ENCODE measurements at regions not wholly inside any gene's neighbourhood (a gene's known extent, or its start where the extent isn't known, plus 50 kb on each side); places are given as distances from the start of the nearest gene placed in this dataset.

GRCh38 chr6:97882755-97883154 is 599.7 kb upstream of the MMS22L start:
- Mint-ChIP-seq H3K4me1 (peaks cover 25% of the 10 kb centered on the region), H3K27me3 (ENCODE audit: low read depth) (no peaks in the 10 kb centered on the region), H3K27ac (ENCODE audit: unreplicated experiment) (no peak overlapping the region), H3K36me3 (ENCODE audit: low read depth) (no peaks in the 10 kb centered on the region), H3K9me3 (no peaks in the 10 kb centered on the region), H3K4me3 (no peak overlapping the region)
- no peak for TF ChIP-seq CTCF (conservative IDR thresholded peaks at IDR 0.05)
- DNase-seq (ENCODE audit: low read depth, low spot score), result no peak

DNA sequence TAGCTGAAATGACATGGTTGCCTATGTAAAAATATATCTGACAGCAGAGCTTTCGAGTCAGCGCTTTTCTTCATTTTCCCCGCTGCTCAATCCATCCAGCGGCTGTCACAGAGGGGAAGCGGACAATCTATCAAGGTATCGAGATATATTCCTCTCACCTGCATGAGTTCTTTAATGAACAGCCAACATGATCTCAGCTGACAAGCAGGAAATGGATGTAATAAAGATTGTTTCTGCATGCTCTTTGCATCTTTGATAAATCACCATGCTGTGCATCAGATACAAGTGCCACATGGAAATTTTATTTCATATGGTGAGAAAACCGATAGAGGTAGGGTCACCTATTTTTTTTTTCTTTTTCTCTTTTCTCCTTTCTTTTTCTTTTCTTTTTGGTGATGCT is 602.3 kb upstream of the MMS22L start:
- H3K27ac Mint-ChIP-seq (ENCODE audit: unreplicated experiment), result no peak overlapping the region
- H3K27me3 Mint-ChIP-seq (ENCODE audit: low read depth), result no peaks in the 10 kb centered on the region
- H3K4me1 Mint-ChIP-seq, result peaks cover 19% of the 10 kb centered on the region
- no peak for TF ChIP-seq CTCF (conservative IDR thresholded peaks at IDR 0.05)
- H3K4me3 Mint-ChIP-seq, result no peak overlapping the region
- DNase-seq (ENCODE audit: low read depth, low spot score), result no peak
- no peaks in the 10 kb centered on the region for H3K36me3 Mint-ChIP-seq (ENCODE audit: low read depth)
- H3K9me3 Mint-ChIP-seq, result no peaks in the 10 kb centered on the region

GRCh38 chr6:97885828-97886227 is 602.8 kb upstream of the MMS22L start:
- peaks cover 16% of the 10 kb centered on the region for H3K4me1 Mint-ChIP-seq
- no peaks in the 10 kb centered on the region for H3K36me3 Mint-ChIP-seq (ENCODE audit: low read depth)
- no peak overlapping the region for H3K27ac Mint-ChIP-seq (ENCODE audit: unreplicated experiment)
- TF ChIP-seq CTCF (conservative IDR thresholded peaks at IDR 0.05), result no peak
- no peak overlapping the region for H3K4me3 Mint-ChIP-seq
- H3K9me3 Mint-ChIP-seq, result no peaks in the 10 kb centered on the region
- no peak for DNase-seq (ENCODE audit: low read depth, low spot score)
- H3K27me3 Mint-ChIP-seq (ENCODE audit: low read depth), result no peaks in the 10 kb centered on the region

DNA sequence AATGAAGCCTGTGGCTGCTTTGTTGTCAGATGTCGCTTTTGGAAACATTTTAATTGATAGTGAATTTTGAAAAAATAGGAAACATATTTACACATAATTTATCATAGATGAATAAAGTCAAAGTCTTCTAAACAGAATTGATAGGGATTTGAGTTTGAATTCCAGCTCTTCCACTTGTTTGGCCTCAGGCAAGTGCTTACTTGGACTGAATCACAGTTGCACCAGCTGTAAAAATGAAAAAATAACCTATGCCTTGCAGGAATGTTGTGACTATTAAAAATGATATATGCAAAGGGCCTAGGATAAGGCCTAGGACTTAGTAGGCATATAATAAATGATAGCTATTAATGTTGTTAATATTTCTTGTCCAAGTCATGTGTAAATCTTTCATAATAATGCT is 618.5 kb upstream of the MMS22L start:
- Mint-ChIP-seq H3K4me3 (no peak overlapping the region), H3K27me3 (ENCODE audit: low read depth) (no peaks in the 10 kb centered on the region), H3K4me1 (no peaks in the 10 kb centered on the region), H3K27ac (ENCODE audit: unreplicated experiment) (no peak overlapping the region), H3K36me3 (ENCODE audit: low read depth) (no peaks in the 10 kb centered on the region), H3K9me3 (peaks cover 3% of the 10 kb centered on the region)
- TF ChIP-seq CTCF (conservative IDR thresholded peaks at IDR 0.05), result no peak
- DNase-seq (ENCODE audit: low read depth, low spot score), result no peak

DNA sequence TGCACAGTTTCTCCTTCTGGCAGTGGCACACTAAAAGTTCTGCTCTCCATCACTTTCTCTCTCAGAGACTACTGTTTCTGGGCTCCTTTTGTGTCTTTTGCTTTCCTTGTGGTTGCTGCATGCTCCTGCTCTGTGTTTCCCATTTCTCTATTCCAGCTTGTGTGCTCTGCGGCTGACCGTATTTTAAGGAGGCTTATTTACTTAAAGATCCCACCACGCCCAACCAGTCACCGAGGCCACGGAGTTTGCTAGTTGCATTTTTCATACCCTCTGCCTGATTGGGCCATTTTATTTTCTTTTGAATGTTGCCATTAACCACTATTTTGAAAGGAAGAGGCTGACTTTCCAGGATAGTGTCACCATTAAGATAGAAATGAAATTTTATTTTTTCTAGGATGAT is 626.4 kb upstream of the MMS22L start:
- no peak for TF ChIP-seq CTCF (conservative IDR thresholded peaks at IDR 0.05)
- Mint-ChIP-seq H3K9me3 (peaks cover 3% of the 10 kb centered on the region), H3K4me1 (peaks cover 3% of the 10 kb centered on the region), H3K4me3 (no peak overlapping the region), H3K36me3 (ENCODE audit: low read depth) (peaks cover 3% of the 10 kb centered on the region), H3K27me3 (ENCODE audit: low read depth) (no peaks in the 10 kb centered on the region), H3K27ac (ENCODE audit: unreplicated experiment) (no peak overlapping the region)
- DNase-seq (ENCODE audit: low read depth, low spot score), result no peak

DNA sequence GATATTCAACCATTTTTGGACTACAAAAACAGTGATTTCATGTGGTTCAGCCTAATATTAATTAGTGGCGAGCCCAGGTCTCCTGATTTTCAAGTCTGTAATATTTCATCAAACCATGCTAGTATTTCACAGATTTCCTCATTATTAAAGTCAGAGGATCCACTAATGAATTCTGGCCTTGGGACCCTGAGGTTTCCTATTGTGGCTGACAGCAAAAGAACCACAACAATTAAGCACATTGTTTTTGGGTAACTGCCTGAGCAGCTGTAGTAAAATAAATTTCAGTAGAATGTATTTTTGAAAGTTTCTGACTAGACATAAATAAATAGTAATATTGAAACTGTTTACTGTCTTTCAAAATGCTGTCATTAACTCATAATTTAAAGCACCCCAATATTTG is 630.7 kb upstream of the MMS22L start:
- Mint-ChIP-seq H3K9me3 (no peaks in the 10 kb centered on the region), H3K36me3 (ENCODE audit: low read depth) (no peaks in the 10 kb centered on the region), H3K4me1 (peaks cover 14% of the 10 kb centered on the region), H3K27me3 (ENCODE audit: low read depth) (no peaks in the 10 kb centered on the region), H3K4me3 (no peak overlapping the region), H3K27ac (ENCODE audit: unreplicated experiment) (no peak overlapping the region)
- no peak for DNase-seq (ENCODE audit: low read depth, low spot score)
- TF ChIP-seq CTCF (conservative IDR thresholded peaks at IDR 0.05), result no peak
